GM13977 (cell line): ENCODE measurements at regions not wholly inside any gene's neighbourhood (a gene's known extent, or its start where the extent isn't known, plus 50 kb on each side); places are given as distances from the start of the nearest gene placed in this dataset.

Experiments
- DNase-seq: peaks from one replicate; pipeline ENCODE4 v3.0.0; 2012; ENCODE audit warnings: low spot score
- in situ Hi-C: fragments of 300-500 bp; cut with MboI; formaldehyde crosslinking; loops from one replicate; pipeline ENCODE4 v1.12.0; 2022; ENCODE audit warnings: low sequenced_read_pairs, low pct_unique_long_range_greater_than_20kb, mixed read lengths, inconsistent platforms; ENCODE audit not compliant: unreplicated experiment
- TF ChIP-seq, protein P1 (sequence below): IDR thresholded peaks from 2 replicates; pipeline ENCODE4 v1.5.1; 2012; ENCODE audit warnings: mild to moderate bottlenecking, control low read depth; ENCODE audit not compliant: insufficient read depth; ENCODE audit errors: extremely low read depth, missing control alignments

DNA sequence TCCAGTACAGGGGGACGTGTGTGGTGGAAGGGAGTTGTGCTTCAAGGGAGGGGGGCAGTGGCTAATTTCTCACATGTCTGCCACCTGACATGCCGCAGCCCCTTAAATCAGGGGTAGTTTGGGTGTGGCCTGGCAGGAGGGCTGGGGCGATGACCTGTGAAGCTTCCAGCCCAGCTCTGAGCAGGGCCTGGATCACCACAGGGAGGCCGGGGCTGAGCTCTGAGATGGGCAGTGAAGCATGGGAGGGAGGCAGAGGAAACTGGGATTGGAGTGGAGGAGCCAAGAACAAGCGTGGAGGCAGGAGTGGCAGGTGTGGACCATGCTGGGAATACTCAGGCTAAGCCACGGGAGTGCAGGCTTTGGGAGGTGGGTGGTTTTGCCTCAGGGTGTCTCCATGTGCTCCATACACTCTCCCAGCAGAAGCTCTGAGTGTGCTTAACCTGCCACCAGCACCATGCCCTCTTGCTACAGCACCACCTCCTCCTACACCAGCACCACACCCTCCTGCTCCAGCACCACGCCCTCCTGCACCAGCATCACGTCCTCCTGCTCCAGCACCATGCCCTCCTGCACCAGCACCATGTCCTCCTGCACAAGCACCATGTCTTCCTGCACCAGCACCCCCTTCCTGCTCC is 99.3 kb upstream of the SHH start:
- DNase-seq, result no peak
- in situ Hi-C loops, result no loop called here
- TF ChIP-seq, protein P1, sequence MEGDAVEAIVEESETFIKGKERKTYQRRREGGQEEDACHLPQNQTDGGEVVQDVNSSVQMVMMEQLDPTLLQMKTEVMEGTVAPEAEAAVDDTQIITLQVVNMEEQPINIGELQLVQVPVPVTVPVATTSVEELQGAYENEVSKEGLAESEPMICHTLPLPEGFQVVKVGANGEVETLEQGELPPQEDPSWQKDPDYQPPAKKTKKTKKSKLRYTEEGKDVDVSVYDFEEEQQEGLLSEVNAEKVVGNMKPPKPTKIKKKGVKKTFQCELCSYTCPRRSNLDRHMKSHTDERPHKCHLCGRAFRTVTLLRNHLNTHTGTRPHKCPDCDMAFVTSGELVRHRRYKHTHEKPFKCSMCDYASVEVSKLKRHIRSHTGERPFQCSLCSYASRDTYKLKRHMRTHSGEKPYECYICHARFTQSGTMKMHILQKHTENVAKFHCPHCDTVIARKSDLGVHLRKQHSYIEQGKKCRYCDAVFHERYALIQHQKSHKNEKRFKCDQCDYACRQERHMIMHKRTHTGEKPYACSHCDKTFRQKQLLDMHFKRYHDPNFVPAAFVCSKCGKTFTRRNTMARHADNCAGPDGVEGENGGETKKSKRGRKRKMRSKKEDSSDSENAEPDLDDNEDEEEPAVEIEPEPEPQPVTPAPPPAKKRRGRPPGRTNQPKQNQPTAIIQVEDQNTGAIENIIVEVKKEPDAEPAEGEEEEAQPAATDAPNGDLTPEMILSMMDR, result no peak

DNA sequence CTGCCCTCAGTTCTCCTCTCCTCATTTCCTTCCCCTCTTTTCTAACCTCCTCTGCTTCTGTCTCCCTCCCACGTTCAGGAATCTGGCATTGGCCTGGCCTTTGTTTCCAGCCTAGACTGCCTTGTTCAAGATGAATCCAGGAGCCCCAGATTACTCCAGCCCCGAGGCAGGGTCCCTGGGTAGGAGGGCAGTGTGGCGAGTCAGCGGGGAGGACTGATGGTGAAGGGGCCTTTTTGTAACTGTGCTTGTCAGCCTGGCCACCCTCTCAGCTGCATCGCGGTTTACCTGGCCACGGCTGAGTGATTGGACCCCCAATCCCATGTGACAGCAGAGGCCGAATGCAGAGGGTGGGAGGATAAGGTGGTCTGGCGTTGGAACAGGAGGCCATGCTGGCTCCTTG is 96.1 kb upstream of the SHH start:
- in situ Hi-C loops, result no loop called here
- TF ChIP-seq, protein P1, result no peak
- DNase-seq, result no peak

DNA sequence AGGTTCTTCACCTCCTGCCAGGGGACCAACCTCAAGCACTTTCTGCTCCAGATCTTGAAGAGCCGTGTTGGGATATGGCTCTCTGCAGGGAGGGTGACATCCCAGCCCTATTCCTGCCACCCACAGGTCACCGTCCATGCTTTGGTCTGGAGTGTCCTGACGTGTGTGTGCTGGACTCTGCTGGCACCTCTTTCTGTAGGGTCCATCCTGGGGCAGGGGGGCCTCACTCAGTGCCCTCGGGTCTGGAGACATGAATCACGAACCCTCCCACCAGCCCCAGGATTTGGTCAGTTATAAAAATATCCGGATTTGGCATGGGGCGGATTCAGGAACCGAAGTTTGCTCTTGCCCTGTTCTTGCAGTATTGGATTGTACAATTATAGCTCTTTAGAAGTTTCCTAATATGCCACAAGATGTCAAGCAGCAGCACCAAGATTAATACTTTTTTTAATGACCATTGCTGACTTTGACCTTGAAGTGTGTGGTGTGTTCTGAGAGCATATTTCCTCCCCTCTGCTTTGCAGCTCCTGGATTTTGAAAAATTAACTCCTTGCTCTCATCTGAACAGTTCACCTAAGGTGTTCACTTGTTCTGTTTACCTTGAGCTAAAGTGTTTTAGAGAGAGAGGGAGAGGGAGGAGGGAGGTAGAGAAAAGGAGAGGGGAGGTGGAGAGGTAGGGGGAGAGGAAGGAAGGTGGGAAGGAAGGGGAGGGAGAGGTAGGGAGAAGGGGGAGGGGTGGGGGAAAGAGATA is 95.4 kb upstream of the SHH start:
- in situ Hi-C loops, result no loop called here
- no peak for DNase-seq
- TF ChIP-seq, protein P1, result no peak

DNA sequence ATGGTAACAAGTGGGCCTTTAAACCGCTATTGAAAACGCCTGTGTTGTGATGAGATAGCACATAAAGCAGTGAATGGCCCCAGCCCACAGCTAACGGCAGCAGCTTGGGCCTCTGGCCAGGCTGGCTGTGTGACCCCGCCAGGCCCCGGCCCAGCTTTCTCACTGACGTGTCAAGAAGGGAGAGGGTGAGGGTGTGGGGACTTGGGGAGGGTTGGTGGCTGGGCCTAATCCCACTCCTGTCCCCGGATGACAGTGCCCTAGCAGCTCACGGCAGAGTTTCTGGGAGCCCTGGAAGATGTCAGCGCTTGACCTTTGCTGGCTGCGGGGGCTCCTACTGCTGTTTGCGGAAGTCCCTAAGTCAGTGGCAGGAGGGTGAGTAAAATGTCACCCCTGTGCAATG is 88.9 kb upstream of the SHH start:
- in situ Hi-C loops, result no loop called here
- no peak for DNase-seq
- TF ChIP-seq, protein P1, result no peak

DNA sequence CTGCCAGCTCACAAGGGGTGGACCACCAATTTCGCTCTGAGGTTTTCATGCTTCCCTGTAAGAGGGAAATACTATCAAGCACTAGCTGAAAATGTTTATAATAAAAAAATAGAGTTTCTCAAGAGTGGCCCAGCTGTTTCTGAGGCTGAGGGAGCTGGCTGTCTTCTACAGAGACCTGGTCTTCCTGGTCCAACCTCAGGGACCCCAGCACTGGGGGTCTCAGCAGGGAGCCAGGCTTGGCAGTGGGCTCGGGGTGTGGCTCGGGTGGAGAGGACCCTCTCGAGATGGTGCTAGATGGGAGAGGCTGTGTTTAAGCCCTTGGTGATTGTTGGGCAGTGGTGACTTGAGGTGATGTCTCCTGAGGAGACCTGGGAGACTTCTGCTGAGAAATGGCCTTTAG is 87.3 kb upstream of the SHH start:
- in situ Hi-C loops, result no loop called here
- DNase-seq, result no peak
- TF ChIP-seq, protein P1, result no peak

DNA sequence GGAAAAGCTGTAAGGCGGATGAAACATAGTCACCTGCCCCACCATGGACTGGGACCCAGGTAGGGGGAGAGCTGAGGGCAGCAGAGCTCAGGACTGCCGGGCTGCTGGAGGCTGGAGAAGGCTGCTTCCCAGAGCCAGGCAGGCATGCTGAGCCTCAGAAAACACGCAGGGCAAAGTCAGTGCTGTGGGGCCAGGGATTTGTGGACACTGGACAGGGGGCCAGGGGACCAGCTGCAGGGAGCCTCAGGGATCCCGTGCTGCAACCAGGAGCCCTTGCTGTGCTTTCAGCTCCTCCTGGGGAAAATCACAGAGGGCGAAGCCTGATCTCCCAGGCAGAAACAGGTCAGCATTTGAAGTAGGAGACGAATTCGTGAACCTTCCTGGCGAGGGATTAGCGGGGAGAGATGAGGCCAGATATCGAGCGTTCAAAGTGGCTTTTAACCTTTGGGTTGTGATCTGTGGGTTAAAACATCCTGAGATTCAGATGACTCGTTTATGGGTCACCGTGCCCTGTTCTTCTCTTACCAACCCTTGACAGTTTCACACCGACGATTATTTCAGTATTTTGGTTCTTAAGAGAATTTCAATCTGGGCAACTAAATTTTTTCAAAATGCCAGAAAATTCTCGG is 85.6 kb upstream of the SHH start:
- in situ Hi-C loops, result no loop called here
- no peak for DNase-seq
- TF ChIP-seq, protein P1, result no peak
